ENCODE measurements at regions not wholly inside any gene's neighbourhood (a gene's known extent, or its start where the extent isn't known, plus 50 kb on each side); places are given as distances from the start of the nearest gene placed in this dataset.

- no peak for DNase-seq
These were observed 144.2 kb downstream of the PTPRU start for GRCh38 chr1:29380532-29380931.

- no peak for DNase-seq
These were observed 143.2 kb downstream of the PTPRU start for GRCh38 chr1:29379443-29380073.

All from NCI-H187 (cell line).